ENCODE measurements at regions not wholly inside any gene's neighbourhood (a gene's known extent, or its start where the extent isn't known, plus 50 kb on each side); places are given as distances from the start of the nearest gene placed in this dataset.
A peak's percentile ranks its signal among the peaks of the same experiment; 100 is the strongest.

GRCh38 chr3:7793786-7794185, 707.8 kb upstream of the LMCD1 start:
- DNase-seq = no peak

GRCh38 chr3:7798276-7798675, 703.3 kb upstream of the LMCD1 start:
- no peak for DNase-seq

GRCh38 chr3:7800006-7800780, 701.4 kb upstream of the LMCD1 start:
- DNase-seq = no peak

GRCh38 chr3:7812490-7812889, 689.1 kb upstream of the LMCD1 start:
- DNase-seq = no peak

GRCh38 chr3:7813365-7813764, 688.3 kb upstream of the LMCD1 start:
- no peak for DNase-seq

- no peak for DNase-seq
These were observed 684.4 kb upstream of the LMCD1 start for GRCh38 chr3:7817239-7817638.

GRCh38 chr3:7820969-7821368, 680.7 kb upstream of the LMCD1 start:
- DNase-seq = no peak

- no peak for DNase-seq
These were observed 679.8 kb upstream of the LMCD1 start for GRCh38 chr3:7821858-7822257.

- no peak for DNase-seq
These were observed 660.2 kb upstream of the LMCD1 start for GRCh38 chr3:7841451-7841850.

GRCh38 chr3:7843441-7843840, 658.2 kb upstream of the LMCD1 start:
- no peak for DNase-seq

- no peak for DNase-seq
These were observed 654.6 kb upstream of the LMCD1 start for GRCh38 chr3:7847021-7847420.

GRCh38 chr3:7847521-7847920, 654.1 kb upstream of the LMCD1 start:
- DNase-seq = no peak

GRCh38 chr3:7854266-7854665, 647.4 kb upstream of the LMCD1 start:
- no peak for DNase-seq

GRCh38 chr3:7854721-7855120, 646.9 kb upstream of the LMCD1 start:
- DNase-seq = no peak

GRCh38 chr3:7865611-7866010, 636.0 kb upstream of the LMCD1 start:
- no peak for DNase-seq

GRCh38 chr3:7867587-7867986, 634.0 kb upstream of the LMCD1 start:
- DNase-seq = no peak

GRCh38 chr3:7871003-7871560, 630.5 kb upstream of the LMCD1 start:
- no peak for DNase-seq

- DNase-seq = no peak
These were observed 627.5 kb upstream of the LMCD1 start for GRCh38 chr3:7874116-7874515.

- no peak for DNase-seq
These were observed 625.7 kb upstream of the LMCD1 start for GRCh38 chr3:7875925-7876324.

GRCh38 chr3:7876741-7877297, 624.8 kb upstream of the LMCD1 start:
- DNase-seq = peak; percentile 21 to 45

GRCh38 chr3:7877312-7877711, 624.3 kb upstream of the LMCD1 start:
- DNase-seq = no peak

- DNase-seq = no peak
These were observed 622.1 kb upstream of the LMCD1 start for GRCh38 chr3:7879572-7879971.

GRCh38 chr3:7881946-7882345, 619.7 kb upstream of the LMCD1 start:
- no peak for DNase-seq

- no peak for DNase-seq
These were observed 604.0 kb upstream of the LMCD1 start for GRCh38 chr3:7897655-7898054.

GRCh38 chr3:7913283-7913682, 588.3 kb upstream of the LMCD1 start:
- no peak for DNase-seq

Data from stimulated activated CD4-positive, alpha-beta T cell treated with anti-CD3 and anti-CD28 coated beads, Interleukin-2, amount 100 ng/mL, for 24 hours (primary cell).